ENCODE measurements at regions not wholly inside any gene's neighbourhood (a gene's known extent, or its start where the extent isn't known, plus 50 kb on each side); places are given as distances from the start of the nearest gene placed in this dataset.

DNA sequence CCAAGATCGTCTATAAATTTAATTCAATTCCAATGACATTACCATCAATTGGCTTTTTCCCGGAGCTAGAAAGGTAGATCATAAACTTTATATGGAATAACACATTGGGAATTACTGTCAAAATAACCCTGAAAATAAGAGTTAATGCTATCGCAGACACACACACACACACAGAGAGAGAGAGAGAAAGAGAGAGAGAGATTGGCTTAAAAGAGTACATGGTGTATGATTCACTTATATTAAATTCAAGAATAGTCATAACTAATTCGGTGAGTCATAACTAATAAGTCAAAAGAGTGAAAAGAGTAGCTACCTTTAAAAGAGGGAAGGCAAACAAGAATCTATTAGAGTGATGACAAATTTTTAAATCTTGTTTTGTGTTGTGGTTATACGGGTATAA lies 425.5 kb downstream of the TBC1D32 start:
- H3K9me3 Mint-ChIP-seq, result no peaks in the 10 kb centered on the region
- H3K4me3 Mint-ChIP-seq, result no peak overlapping the region
- no peak for DNase-seq
- H3K27me3 Mint-ChIP-seq, result no peaks in the 10 kb centered on the region
- H3K36me3 Mint-ChIP-seq, result no peaks in the 10 kb centered on the region
- H3K27ac Mint-ChIP-seq, result no peak overlapping the region
- ChIA-PET CTCF (no interaction called here), POLR2A (no interaction called here)
- intact Hi-C loops (cut with micrococcal nuclease), result no loop called here
- H3K4me1 Mint-ChIP-seq (ENCODE audit: low read depth), result no peaks in the 10 kb centered on the region

DNA sequence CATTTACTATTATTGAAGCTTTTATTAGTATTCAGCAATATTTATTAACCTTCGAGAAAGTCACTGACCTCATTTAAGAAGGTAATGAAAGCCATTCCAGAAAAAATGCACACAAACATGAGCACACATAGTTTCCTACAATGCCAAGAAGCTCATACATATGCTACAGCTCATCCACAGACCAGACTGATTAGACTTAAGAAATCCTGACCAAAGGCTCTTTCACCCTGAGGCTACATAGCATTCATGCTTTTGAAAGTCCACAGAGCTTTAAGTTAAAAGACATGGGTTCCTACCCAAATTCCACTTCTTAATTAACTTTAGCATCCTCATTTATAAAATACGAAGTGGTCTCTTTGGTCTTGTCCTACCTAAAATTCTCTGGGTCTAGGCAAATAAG lies 430.4 kb downstream of the TBC1D32 start:
- no peak for DNase-seq
- intact Hi-C loops (cut with micrococcal nuclease), result no loop called here
- Mint-ChIP-seq H3K27me3 (no peaks in the 10 kb centered on the region), H3K27ac (no peak overlapping the region), H3K4me3 (no peak overlapping the region), H3K36me3 (no peaks in the 10 kb centered on the region), H3K9me3 (no peaks in the 10 kb centered on the region), H3K4me1 (ENCODE audit: low read depth) (no peaks in the 10 kb centered on the region)
- ChIA-PET POLR2A (no interaction called here), CTCF (no interaction called here)

DNA sequence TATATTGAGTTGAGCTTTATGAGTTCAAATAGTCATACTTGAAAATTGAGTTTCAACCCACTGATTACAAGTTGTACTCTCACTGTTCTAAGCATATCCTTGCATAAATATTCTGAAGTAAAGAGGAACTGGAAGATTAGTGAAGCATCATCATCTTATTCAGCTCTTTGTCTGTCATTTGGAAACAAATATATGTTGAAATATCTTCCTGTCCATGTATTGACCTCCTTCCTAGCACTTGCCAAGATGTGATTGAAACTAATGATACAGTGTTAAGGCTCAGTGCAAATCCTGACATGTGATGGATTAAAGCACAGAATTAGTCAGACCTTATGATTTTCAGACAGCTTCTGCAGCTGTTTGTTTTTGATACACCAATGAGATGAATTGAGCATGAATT lies 434.3 kb downstream of the TBC1D32 start:
- H3K27me3 Mint-ChIP-seq, result no peaks in the 10 kb centered on the region
- POLR2A ChIA-PET, result no interaction called here
- no peak for DNase-seq
- H3K27ac Mint-ChIP-seq, result no peak overlapping the region
- CTCF ChIA-PET, result no interaction called here
- no peaks in the 10 kb centered on the region for H3K36me3 Mint-ChIP-seq
- intact Hi-C loops (cut with micrococcal nuclease), result no loop called here
- no peaks in the 10 kb centered on the region for H3K4me1 Mint-ChIP-seq (ENCODE audit: low read depth)
- no peak overlapping the region for H3K4me3 Mint-ChIP-seq
- peaks cover 6% of the 10 kb centered on the region for H3K9me3 Mint-ChIP-seq

DNA sequence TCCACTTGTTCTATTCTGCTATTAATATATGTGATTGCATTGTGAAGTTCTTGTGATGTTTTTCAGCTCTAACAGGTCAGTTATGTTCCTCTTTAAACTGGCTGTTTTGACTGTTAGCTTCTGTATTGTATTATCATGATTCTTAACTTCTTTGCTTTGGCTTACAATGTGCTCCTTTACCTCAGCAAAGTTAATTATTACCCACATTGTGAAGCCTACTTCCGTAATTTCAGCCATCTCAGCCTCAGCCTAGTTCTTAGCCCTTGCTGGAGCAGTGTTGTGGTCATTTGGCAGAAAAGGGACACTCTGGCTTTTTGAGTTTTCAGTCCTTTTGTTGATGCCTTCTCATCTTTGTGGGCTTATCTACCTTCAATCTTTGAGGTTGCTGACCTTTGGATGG lies 440.2 kb downstream of the TBC1D32 start:
- no peaks in the 10 kb centered on the region for H3K4me1 Mint-ChIP-seq (ENCODE audit: low read depth)
- no peaks in the 10 kb centered on the region for H3K27me3 Mint-ChIP-seq
- intact Hi-C loops (cut with micrococcal nuclease), result no loop called here
- DNase-seq, result no peak
- CTCF ChIA-PET, result no interaction called here
- peaks cover 26% of the 10 kb centered on the region for H3K9me3 Mint-ChIP-seq
- POLR2A ChIA-PET, result no interaction called here
- no peak overlapping the region for H3K4me3 Mint-ChIP-seq
- no peak overlapping the region for H3K27ac Mint-ChIP-seq
- peaks cover 3% of the 10 kb centered on the region for H3K36me3 Mint-ChIP-seq

DNA sequence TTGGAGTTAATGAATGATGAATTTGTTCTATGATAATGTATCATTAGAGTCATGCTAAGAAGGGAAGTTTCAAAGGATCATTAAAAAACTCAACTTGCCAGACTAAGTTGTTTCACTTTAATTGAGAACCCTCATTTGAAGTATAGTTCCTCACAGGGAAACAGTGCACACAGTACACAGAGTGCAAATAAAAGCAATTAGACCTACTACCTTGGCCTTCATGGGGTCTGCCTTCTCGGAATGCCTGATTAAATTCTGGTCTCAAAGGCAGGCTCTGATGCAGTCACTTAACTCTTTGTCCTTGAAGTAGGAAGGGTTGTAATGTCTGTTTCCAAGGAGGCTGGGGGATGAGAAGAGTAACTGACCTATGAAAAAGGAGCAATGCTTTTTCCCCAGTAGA lies 457.3 kb downstream of the TBC1D32 start:
- no peak overlapping the region for H3K27ac Mint-ChIP-seq
- CTCF ChIA-PET, result no interaction called here
- H3K36me3 Mint-ChIP-seq, result no peaks in the 10 kb centered on the region
- H3K9me3 Mint-ChIP-seq, result no peaks in the 10 kb centered on the region
- DNase-seq, result no peak
- POLR2A ChIA-PET, result no interaction called here
- no peaks in the 10 kb centered on the region for H3K4me1 Mint-ChIP-seq (ENCODE audit: low read depth)
- H3K4me3 Mint-ChIP-seq, result no peak overlapping the region
- intact Hi-C loops (cut with micrococcal nuclease), result no loop called here
- H3K27me3 Mint-ChIP-seq, result no peaks in the 10 kb centered on the region

DNA sequence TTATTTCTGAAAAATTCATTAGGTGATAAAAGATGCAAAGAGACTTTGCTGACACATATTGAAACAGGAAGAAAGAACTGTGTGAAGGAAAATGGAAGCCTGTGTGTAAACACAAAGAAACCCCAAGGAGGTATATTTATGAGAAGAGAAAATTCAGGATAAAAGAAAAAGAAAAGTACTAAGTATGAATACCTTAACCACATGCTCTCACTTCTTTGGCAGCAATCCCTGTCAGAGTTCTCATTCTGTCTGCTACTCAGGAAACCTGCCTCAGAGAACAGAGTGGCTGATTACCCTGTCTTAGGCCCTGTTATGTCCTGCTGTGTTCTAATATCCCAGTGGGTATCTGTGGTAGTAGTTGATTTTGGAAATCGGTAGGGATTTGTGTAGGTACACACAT lies 457.9 kb downstream of the TBC1D32 start:
- H3K27ac Mint-ChIP-seq, result no peak overlapping the region
- DNase-seq, result no peak
- ChIA-PET CTCF (no interaction called here), POLR2A (no interaction called here)
- no peaks in the 10 kb centered on the region for H3K36me3 Mint-ChIP-seq
- intact Hi-C loops (cut with micrococcal nuclease), result no loop called here
- H3K27me3 Mint-ChIP-seq, result no peaks in the 10 kb centered on the region
- no peaks in the 10 kb centered on the region for H3K4me1 Mint-ChIP-seq (ENCODE audit: low read depth)
- H3K9me3 Mint-ChIP-seq, result no peaks in the 10 kb centered on the region
- H3K4me3 Mint-ChIP-seq, result no peak overlapping the region

DNA sequence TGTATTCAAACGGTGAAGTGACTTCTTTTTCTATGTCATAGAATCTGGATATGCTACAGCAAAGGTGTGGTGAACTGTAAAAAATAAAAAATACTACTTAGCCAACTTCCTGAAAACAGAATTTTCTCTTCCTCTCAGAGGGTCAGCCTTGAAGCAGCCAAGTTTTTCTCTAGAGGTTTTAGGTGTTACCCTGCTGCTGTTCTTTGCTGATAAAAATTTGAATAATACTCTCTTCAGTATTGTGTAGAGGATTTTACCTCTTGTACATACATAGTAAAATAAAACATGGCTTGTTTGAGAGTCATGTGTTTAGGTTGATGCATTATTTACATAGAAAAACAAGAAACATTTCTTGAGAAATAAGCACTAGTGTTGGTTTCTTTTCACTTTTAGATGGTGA lies 458.4 kb downstream of the TBC1D32 start:
- ChIA-PET POLR2A (no interaction called here), CTCF (no interaction called here)
- Mint-ChIP-seq H3K27me3 (no peaks in the 10 kb centered on the region), H3K36me3 (no peaks in the 10 kb centered on the region), H3K4me3 (no peak overlapping the region), H3K27ac (no peak overlapping the region), H3K9me3 (no peaks in the 10 kb centered on the region), H3K4me1 (ENCODE audit: low read depth) (no peaks in the 10 kb centered on the region)
- intact Hi-C loops (cut with micrococcal nuclease), result no loop called here
- no peak for DNase-seq

DNA sequence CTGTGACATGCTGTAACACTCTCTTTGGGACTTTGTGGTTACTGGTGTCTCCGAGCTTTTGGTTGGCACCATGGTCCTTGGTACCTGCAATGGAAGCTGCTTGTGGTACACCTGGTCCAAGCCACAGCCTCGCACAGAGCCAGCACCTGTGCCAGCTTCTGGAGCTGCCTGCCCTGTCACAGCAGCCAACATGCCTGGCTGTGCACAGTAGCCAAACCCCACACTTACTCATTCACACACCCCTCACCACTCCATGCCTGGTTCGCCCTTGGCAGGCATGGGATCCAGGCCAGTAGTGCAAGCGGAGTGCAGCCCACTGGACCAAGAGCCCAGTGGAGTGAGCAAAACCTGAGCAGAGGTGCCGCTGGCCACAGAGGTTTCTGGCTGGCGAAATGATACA lies 459.9 kb downstream of the TBC1D32 start:
- Mint-ChIP-seq H3K27ac (no peak overlapping the region), H3K4me1 (ENCODE audit: low read depth) (no peaks in the 10 kb centered on the region), H3K9me3 (no peaks in the 10 kb centered on the region), H3K27me3 (no peaks in the 10 kb centered on the region), H3K4me3 (no peak overlapping the region), H3K36me3 (no peaks in the 10 kb centered on the region)
- CTCF ChIA-PET, result no interaction called here
- POLR2A ChIA-PET, result no interaction called here
- DNase-seq, result no peak
- intact Hi-C loops (cut with micrococcal nuclease), result no loop called here

DNA sequence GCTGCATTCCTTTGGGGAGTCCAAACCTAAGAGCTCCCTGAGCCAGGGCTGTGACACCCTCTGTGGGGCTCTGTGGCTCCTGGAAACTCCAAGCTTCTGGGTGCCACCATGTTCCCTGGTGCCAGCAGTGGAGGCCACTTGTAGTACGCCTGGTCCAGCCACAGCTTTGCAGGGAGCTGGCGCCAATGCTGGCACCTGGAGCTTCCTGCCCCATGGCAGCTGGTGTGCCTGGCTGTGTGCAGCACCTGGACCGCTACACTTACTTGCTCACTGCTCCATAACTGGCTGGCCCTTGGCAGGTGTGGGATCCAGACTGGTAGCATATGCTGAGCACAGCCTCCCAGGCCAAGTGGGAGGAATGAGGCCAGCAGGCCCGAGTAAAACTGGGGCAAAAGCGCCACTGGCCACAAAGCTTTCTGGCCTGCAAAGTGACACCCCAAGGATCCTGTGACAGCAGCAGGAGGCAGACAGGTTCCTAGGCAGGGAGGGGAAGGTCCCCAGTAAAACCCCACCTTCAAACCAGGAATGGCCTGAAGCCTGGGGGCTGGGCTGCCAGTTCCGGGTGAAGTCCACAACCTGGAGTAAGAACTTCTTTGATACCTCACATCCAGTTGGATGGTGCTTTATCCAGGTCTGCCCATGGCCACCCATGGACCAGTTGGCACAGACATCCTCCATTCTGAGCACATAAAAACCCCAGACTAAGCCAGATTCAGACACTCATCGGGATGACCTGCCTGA lies 461.0 kb downstream of the TBC1D32 start:
- no peaks in the 10 kb centered on the region for H3K9me3 Mint-ChIP-seq
- H3K36me3 Mint-ChIP-seq, result no peaks in the 10 kb centered on the region
- intact Hi-C loops (cut with micrococcal nuclease), result no loop called here
- no peak overlapping the region for H3K27ac Mint-ChIP-seq
- DNase-seq, result no peak
- ChIA-PET CTCF (no interaction called here), POLR2A (no interaction called here)
- no peaks in the 10 kb centered on the region for H3K27me3 Mint-ChIP-seq
- H3K4me3 Mint-ChIP-seq, result no peak overlapping the region
- no peaks in the 10 kb centered on the region for H3K4me1 Mint-ChIP-seq (ENCODE audit: low read depth)

DNA sequence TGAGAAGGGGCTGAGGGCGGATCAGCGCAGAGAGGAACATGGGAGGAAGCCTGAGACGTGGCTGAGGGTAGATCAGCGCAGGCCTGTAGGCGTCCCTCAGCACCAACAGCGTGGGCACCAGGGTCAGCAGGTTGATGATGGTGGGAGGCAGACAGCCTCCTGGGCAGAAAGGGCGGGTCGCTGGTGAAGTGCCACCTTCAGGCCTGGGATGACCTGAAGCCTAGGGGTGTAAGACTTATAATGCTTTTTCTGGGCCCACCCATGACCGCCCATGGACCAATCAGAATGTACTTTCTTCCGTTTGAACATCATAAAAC lies 462.1 kb downstream of the TBC1D32 start:
- no peaks in the 10 kb centered on the region for H3K36me3 Mint-ChIP-seq
- H3K27ac Mint-ChIP-seq, result no peak overlapping the region
- H3K27me3 Mint-ChIP-seq, result no peaks in the 10 kb centered on the region
- H3K9me3 Mint-ChIP-seq, result no peaks in the 10 kb centered on the region
- H3K4me3 Mint-ChIP-seq, result no peak overlapping the region
- ChIA-PET POLR2A (no interaction called here), CTCF (no interaction called here)
- intact Hi-C loops (cut with micrococcal nuclease), result no loop called here
- DNase-seq, result no peak
- no peaks in the 10 kb centered on the region for H3K4me1 Mint-ChIP-seq (ENCODE audit: low read depth)

DNA sequence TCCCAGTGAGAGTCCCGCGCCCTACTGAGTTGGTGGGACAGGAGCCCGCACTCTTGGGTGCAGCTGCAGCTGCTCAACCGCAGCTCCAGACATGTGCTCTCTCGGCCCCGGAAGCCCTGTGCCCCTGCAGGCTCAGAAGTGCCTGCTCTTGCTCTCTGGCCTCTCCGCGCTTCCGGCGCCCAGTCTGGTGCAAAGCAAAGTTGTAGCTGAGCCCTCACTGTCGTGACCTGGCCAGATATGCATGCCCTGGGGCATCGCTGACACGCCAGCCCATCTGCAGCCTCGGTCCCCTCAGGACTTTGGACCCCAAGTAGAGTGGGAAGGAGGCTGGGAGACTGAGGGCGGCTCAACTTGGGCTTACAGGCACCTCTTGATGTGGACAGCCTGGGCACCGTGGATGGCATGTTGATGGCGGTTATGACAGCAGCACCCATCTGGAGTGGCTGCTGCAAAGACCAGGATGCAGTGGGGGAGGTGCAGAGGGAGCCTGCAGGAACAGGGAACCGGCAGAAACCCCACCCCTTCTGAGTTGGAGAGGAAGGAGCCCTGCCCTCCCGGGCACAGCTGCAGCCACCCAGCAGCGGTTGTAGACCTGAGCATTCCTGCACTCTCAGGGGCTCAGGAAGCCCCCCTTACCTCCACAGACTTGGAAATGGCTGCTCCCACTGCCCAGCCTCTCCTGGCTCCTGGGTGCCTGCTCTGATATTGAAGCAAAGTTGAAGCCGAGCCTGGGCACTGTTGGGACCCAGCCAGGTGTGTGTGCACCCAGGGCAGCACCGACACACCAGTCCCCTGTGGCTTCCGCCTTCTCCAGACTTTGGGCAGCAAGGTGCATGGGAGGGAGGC lies 462.6 kb downstream of the TBC1D32 start:
- DNase-seq, result no peak
- Mint-ChIP-seq H3K27me3 (no peaks in the 10 kb centered on the region), H3K4me1 (ENCODE audit: low read depth) (no peaks in the 10 kb centered on the region), H3K27ac (no peak overlapping the region), H3K36me3 (no peaks in the 10 kb centered on the region), H3K9me3 (no peaks in the 10 kb centered on the region), H3K4me3 (no peak overlapping the region)
- intact Hi-C loops (cut with micrococcal nuclease), result no loop called here
- POLR2A ChIA-PET, result no interaction called here
- CTCF ChIA-PET, result no interaction called here

DNA sequence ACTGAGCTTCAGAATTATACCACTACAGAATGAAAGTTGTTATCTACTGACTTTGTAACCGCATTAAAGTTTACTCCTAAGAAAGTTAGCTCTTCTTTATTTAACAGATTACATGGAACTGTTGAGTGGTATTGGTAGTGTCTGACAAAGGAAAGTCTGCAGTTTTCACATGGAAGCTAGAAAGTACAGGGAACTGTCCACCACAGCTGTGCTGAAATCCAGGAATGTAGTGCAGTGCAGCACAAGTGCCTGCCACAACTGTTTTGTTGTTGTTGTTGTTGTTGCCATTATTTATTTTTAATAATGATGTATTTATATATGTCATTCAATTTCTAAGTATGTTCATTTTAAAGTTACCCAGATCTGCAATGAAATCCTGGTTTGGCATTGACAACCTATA lies 464.9 kb downstream of the TBC1D32 start:
- Mint-ChIP-seq H3K36me3 (no peaks in the 10 kb centered on the region), H3K27ac (no peak overlapping the region), H3K27me3 (no peaks in the 10 kb centered on the region), H3K4me3 (no peak overlapping the region), H3K4me1 (ENCODE audit: low read depth) (no peaks in the 10 kb centered on the region), H3K9me3 (no peaks in the 10 kb centered on the region)
- POLR2A ChIA-PET, result no interaction called here
- no peak for DNase-seq
- intact Hi-C loops (cut with micrococcal nuclease), result no loop called here
- CTCF ChIA-PET, result no interaction called here

DNA sequence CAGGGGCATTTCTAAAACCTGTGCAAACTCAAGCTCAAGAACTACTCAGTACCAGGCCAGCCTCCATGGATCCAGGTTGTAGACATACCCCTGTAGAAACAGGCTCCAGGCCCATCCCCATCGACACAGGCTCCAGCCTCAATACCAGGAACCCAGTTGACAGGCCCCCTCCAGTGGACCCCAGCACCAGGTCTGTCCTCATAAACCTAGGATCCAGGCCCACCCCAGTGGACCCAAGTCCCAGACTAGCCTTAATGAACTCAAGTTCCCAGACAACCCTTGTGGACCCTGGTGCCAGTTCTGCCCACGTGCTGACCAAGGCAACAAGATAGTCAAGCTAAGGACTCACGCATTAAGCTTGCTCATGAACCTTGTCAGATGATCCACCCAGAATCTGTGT lies 476.9 kb downstream of the TBC1D32 start:
- CTCF ChIA-PET, result no interaction called here
- Mint-ChIP-seq H3K4me1 (ENCODE audit: low read depth) (no peaks in the 10 kb centered on the region), H3K4me3 (no peak overlapping the region), H3K36me3 (no peaks in the 10 kb centered on the region), H3K9me3 (no peaks in the 10 kb centered on the region), H3K27ac (no peak overlapping the region), H3K27me3 (no peaks in the 10 kb centered on the region)
- no peak for DNase-seq
- POLR2A ChIA-PET, result no interaction called here
- intact Hi-C loops (cut with micrococcal nuclease), result no loop called here

Measured in activated CD4-positive, alpha-beta memory T cell treated with anti-CD3 and anti-CD28 coated beads for 36 hours (primary cell).